Tibial artery (tissue), 4 donors: ENCODE measurements at regions not wholly inside any gene's neighbourhood (a gene's known extent, or its start where the extent isn't known, plus 50 kb on each side); places are given as distances from the start of the nearest gene placed in this dataset.

Source experiments
- DNase-seq, 2 donors: peaks; one replicate each; pipeline ENCODE4 v3.0.0-alpha.2; 2019
- H3K27ac ChIP-seq, 2 donors: fragments of 200-600 bp; sonication (generic) in 1 of 2; 1 replicate in 1 of 2; 2 replicates in 1 of 2; pipeline ENCODE4 v1.5.1; 2018 to 2019; ENCODE audit warnings: mild to moderate bottlenecking in 1 of 2
- H3K27me3 ChIP-seq, 2 donors: fragments of 200-600 bp; sonication (generic) in 1 of 2; one replicate each; pipeline versions ENCODE4 v1.5.1 to v1.6.0; 2016 to 2019
- H3K36me3 ChIP-seq, 3 donors: fragments of 200-600 bp; sonication (generic) in 2 of 3; one replicate each; pipeline ENCODE4 v1.5.1; 2016 to 2019; ENCODE audit warnings: mild to moderate bottlenecking in 2 of 3
- H3K4me1 ChIP-seq, 4 donors: fragments of 200-600 bp; sonication (generic) in 2 of 4; 1 replicate in 3 of 4; 2 replicates in 1 of 4; pipeline ENCODE4 v1.5.1; 2016 to 2019
- H3K4me3 ChIP-seq, 2 donors: fragments of 200-600 bp; sonication (generic) in 1 of 2; 1 replicate in 1 of 2; 2 replicates in 1 of 2; pipeline ENCODE4 v1.5.1; 2018 to 2019; ENCODE audit warnings: mild to moderate bottlenecking in 2 of 2
- H3K9me3 ChIP-seq, 3 donors: fragments of 200-600 bp; sonication (generic) in 1 of 3; one replicate each; pipeline ENCODE4 v1.5.1; 2016 to 2019
- CTCF ChIP-seq, 2 experiments: fragments of 200-600 bp in 1 of 2; fragments of 450-650 bp in 1 of 2; IDR thresholded peaks; one replicate each; pipeline ENCODE4 v1.5.1; 2017 to 2019; ENCODE audit warnings: antibody characterized with exemption in 2 of 2, mild to moderate bottlenecking in 1 of 2, moderate library complexity in 1 of 2
- intact Hi-C: fragments of 100-400 bp; cut with DNase I; formaldehyde crosslinking; loops from one replicate; pipeline ENCODE4 v1.15.0; 2023; ENCODE audit warnings: low total_unique reads

GRCh38 chr4:43282534-43282933 lies 390.0 kb downstream of the GRXCR1 start:
- Histone ChIP-seq H3K4me1 (no peaks in the 10 kb centered on the region), H3K36me3 (no peaks in the 10 kb centered on the region), H3K27ac (no peak overlapping the region), H3K9me3 (no peaks in the 10 kb centered on the region), H3K27me3 (no peaks in the 10 kb centered on the region), H3K4me3 (no peak overlapping the region)
- intact Hi-C loops = no loop called here
- no peak for DNase-seq
- no peak for TF ChIP-seq CTCF (IDR thresholded peaks at IDR 0.05)

DNA sequence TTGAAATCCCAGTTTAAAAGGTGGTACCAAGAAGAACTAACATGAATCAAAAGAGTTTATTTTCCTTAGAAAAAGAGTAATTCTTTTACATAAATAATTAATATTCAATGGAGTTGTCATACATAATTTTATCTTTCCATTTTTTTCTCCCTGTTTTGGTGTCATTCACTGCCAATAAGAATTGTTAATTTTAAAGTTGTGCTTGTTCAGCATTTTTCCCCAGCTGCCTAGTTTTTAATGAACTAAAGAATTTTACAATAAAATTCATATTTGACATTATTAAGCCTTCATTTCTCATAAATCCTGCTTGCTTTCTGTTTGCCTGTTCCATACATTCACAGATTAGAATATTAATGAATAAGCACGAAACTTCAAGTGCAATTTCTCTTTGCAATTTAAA lies 393.6 kb downstream of the GRXCR1 start:
- intact Hi-C loops = no loop called here
- no peaks in the 10 kb centered on the region for H3K27me3 ChIP-seq
- H3K4me1 ChIP-seq = no peaks in the 10 kb centered on the region
- H3K4me3 ChIP-seq = no peak overlapping the region
- DNase-seq = no peak
- H3K36me3 ChIP-seq = no peaks in the 10 kb centered on the region
- no peaks in the 10 kb centered on the region for H3K9me3 ChIP-seq
- no peak for TF ChIP-seq CTCF (IDR thresholded peaks at IDR 0.05)
- H3K27ac ChIP-seq = no peak overlapping the region

DNA sequence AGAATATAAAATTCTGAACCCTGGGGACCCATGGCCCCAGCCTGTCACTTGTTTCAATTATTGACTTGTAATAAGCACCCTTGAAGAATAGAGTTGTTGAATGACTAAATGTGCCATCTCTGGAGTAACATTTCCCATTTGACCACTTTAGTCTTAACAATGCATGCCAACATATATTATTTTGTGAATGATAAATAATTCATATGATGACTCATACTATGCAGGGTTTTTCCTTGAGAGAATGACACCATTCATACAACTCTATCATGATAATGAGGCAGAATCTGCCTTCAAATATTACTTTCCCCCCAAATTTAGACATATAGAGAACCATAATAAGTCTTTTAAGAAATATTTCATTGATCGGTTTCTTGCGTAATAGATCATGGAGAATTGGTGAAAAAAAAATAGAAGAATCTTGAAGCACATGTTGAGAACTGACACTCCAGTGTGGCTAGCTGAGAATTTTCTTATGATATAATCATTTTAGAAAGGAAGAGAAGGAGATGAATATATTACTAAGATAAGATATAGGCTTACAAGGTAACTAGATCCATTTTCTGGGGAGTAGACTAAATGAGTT lies 404.5 kb downstream of the GRXCR1 start:
- DNase-seq = no peak
- H3K4me1 ChIP-seq = no peaks in the 10 kb centered on the region
- intact Hi-C loops = no loop called here
- no peak overlapping the region for H3K27ac ChIP-seq
- no peaks in the 10 kb centered on the region for H3K9me3 ChIP-seq
- no peaks in the 10 kb centered on the region for H3K27me3 ChIP-seq
- no peaks in the 10 kb centered on the region for H3K36me3 ChIP-seq
- H3K4me3 ChIP-seq = no peak overlapping the region
- no peak for TF ChIP-seq CTCF (IDR thresholded peaks at IDR 0.05)

DNA sequence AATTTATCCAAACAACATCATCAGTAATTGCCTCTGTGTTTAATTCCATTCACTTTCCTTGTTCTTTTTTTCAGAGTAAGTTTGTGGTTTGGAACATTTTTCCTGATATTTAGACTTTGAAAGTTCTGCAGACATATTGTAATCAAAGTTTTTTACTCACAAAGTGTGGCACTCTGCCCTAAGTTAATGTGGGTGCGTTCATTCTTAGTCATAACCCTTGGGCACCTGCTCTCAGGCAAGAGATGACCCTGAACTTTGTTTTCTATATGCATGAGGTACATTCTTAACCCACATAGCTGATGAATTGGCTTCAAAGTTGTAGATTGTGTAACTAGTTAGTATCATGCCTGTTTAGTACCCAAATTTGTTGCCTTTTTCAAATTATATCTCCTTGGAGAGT lies 424.3 kb downstream of the GRXCR1 start:
- Histone ChIP-seq H3K27me3 (no peaks in the 10 kb centered on the region), H3K4me1 (no peaks in the 10 kb centered on the region), H3K9me3 (no peaks in the 10 kb centered on the region), H3K4me3 (no peak overlapping the region), H3K27ac (no peak overlapping the region), H3K36me3 (no peaks in the 10 kb centered on the region)
- DNase-seq = no peak
- intact Hi-C loops = no loop called here
- no peak for TF ChIP-seq CTCF (IDR thresholded peaks at IDR 0.05)

DNA sequence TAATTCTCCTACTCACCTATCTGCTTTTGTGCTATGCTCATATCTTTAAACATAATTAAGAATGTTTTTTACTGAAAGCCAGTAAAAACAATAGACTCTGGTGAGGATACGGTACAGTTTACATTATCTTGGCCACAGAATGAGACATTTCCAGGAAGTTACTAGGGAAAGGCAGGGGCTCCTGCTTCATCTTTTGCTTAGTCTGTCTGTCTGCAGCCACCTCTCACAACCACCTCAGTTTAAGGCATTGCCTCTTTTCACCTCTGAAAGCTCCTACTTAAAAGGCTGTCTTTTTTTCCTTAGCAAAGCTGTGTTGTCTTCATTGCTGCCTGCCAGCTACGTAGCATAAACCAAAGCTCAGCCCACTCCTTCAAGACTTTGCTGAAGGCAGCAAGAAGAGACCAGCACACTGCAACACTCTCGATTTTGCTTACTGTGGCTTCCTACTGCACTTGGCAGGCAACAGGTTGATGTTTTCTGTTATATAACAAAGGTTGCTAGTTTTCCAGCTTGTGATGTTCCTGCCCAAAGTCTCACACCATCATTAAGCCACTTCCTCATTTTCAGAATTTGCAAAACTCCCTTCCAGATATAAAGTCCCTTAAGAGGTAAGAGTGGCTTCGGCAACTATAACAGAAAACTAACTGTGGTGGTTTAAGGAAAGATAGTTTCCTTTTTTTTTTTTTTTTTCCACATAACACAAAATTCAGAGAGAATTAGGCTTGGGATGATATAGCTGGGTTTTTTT lies 432.9 kb downstream of the GRXCR1 start:
- Histone ChIP-seq H3K4me1 (no peaks in the 10 kb centered on the region), H3K4me3 (no peak overlapping the region), H3K27ac (no peak overlapping the region), H3K9me3 (no peaks in the 10 kb centered on the region), H3K36me3 (no peaks in the 10 kb centered on the region), H3K27me3 (no peaks in the 10 kb centered on the region)
- TF ChIP-seq CTCF (IDR thresholded peaks at IDR 0.05) = no peak
- intact Hi-C loops = no loop called here
- DNase-seq = no peak
